Liver (tissue), 3 donors: ENCODE measurements at regions not wholly inside any gene's neighbourhood (a gene's known extent, or its start where the extent isn't known, plus 50 kb on each side); places are given as distances from the start of the nearest gene placed in this dataset.

Source experiments
- ATF3 ChIP-seq: IDR thresholded peaks from 2 replicates; pipeline ENCODE4 v1.6.1; 2016; ENCODE audit warnings: antibody characterized with exemption
- CTCF ChIP-seq: fragments of 150-350 bp; IDR thresholded peaks from 2 replicates; pipeline ENCODE4 v1.5.1; 2017; ENCODE audit warnings: improper control_type of control experiment, low read depth, low read length; ENCODE audit not compliant: missing input control
- EGR1 ChIP-seq, 2 donors: IDR thresholded peaks; 2 replicates each; pipeline ENCODE4 v1.6.1; 2016 to 2018; ENCODE audit warnings: antibody characterized with exemption in 2 of 2, low read depth in 2 of 2
- GABPA ChIP-seq, 2 donors: IDR thresholded peaks in 1 of 2; conservative IDR thresholded peaks in 1 of 2; 2 replicates each; pipeline ENCODE4 v1.6.1; 2016; ENCODE audit warnings: antibody characterized with exemption in 2 of 2, mild to moderate bottlenecking in 1 of 2, moderate library complexity in 1 of 2
- JUND ChIP-seq, 2 donors: IDR thresholded peaks; 2 replicates each; pipeline ENCODE4 v1.6.1; 2016; ENCODE audit warnings: antibody characterized with exemption in 2 of 2
- MAX ChIP-seq: IDR thresholded peaks from 2 replicates; pipeline ENCODE4 v1.6.1; 2016; ENCODE audit warnings: antibody characterized with exemption
- NR2F2 ChIP-seq: IDR thresholded peaks from 2 replicates; pipeline ENCODE4 v1.6.1; 2016; ENCODE audit warnings: antibody characterized with exemption
- RAD21 ChIP-seq, 2 donors: IDR thresholded peaks; 2 replicates each; pipeline ENCODE4 v1.6.1; 2016; ENCODE audit warnings: antibody characterized with exemption in 2 of 2, mild to moderate bottlenecking in 2 of 2
- REST ChIP-seq: IDR thresholded peaks from 2 replicates; pipeline ENCODE4 v1.6.1; 2016; ENCODE audit warnings: antibody characterized with exemption, mild to moderate bottlenecking
- TAF1 ChIP-seq: conservative IDR thresholded peaks from 2 replicates; pipeline ENCODE4 v1.6.1; 2016; ENCODE audit warnings: antibody characterized with exemption, mild to moderate bottlenecking
- ZBTB33 ChIP-seq: IDR thresholded peaks from 2 replicates; pipeline ENCODE4 v1.6.1; 2016; ENCODE audit warnings: antibody characterized with exemption
- donor health status: healthy.
- donor health status: healthy.

- TF ChIP-seq CTCF (no peak), EGR1 (IDR thresholded peaks at IDR 0.05; ENCODE audit: low read depth in 2 of 2) (no peak), GABPA (IDR thresholded peaks at IDR 0.05 in 1 of 2, conservative IDR thresholded peaks at IDR 0.05 in 1 of 2) (no peak), RAD21 (IDR thresholded peaks at IDR 0.05) (no peak), ZBTB33 (no peak), TAF1 (no peak), JUND (IDR thresholded peaks at IDR 0.05) (no peak), REST (no peak), NR2F2 (no peak), ATF3 (no peak), MAX (no peak)
These were observed 730.1 kb downstream of the DTWD2 start for GRCh38 chr5:118258223-118258622.
